ENCODE measurements at regions not wholly inside any gene's neighbourhood (a gene's known extent, or its start where the extent isn't known, plus 50 kb on each side); places are given as distances from the start of the nearest gene placed in this dataset.

DNA sequence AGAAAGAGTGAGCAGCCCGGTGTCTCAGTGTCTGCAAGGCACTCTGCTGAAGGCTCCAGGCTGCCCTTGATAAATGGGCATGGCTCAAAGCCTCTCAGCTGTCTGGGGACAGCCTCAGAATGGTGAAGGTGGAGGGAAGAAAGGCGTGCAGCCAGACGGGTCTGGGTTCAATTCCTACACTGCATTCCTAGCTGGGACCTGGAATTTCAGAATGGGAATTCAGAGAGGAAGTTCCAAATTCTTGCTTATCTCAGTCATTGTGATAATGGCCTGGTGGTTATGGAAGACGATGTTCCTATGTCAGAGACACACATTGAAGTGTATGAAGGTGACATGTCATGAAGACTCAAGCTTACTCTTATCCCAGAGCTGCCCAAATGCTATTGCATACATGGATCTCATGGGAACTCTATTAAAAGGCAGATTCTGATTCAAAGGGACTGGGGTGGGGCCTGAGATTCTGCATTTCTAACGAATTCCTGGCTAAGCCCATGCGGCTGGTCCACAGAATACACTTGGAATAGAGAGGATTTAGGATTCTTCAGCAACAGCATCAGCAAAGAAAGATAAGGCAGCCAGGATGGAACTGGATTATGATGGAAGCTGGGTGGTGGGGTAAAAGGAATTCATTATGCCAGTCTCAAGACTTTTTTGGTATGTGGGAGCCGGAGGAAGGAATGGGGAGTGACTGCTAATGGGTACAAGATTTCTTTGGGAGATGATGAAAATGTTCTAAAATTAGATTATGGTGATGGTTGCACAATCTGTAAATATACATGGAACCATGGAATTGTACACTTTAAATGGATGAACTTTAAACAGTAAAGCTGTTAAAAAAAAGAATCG lies 82.6 kb upstream of the ZMIZ1 start:
- H3K4me3 ChIP-seq (ENCODE audit: low read length) = no peak overlapping the region
- TF ChIP-seq ZNF274 (IDR thresholded peaks at IDR 0.05; ENCODE audit: low read depth, low read length) = no peak

DNA sequence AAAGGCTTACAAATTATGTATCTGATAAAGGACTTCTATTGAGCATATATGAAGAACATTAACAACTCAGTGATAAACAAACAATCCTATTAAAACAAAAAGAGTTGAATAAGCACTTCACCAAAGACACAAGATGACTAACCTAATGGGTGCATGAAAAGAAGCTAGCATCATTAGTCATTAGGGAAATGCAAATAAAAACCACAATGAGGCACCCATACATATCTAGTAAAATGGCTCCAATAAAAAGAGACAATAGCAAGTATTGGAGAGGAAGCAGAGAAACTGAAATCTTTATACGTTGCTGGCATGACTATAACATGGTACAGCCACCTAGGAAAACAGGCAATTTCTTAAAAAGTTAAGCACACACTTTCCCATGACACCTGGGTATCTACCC lies 77.6 kb upstream of the ZMIZ1 start:
- TF ChIP-seq ZNF274 (IDR thresholded peaks at IDR 0.05; ENCODE audit: low read depth, low read length) = no peak
- H3K4me3 ChIP-seq (ENCODE audit: low read length) = no peak overlapping the region

DNA sequence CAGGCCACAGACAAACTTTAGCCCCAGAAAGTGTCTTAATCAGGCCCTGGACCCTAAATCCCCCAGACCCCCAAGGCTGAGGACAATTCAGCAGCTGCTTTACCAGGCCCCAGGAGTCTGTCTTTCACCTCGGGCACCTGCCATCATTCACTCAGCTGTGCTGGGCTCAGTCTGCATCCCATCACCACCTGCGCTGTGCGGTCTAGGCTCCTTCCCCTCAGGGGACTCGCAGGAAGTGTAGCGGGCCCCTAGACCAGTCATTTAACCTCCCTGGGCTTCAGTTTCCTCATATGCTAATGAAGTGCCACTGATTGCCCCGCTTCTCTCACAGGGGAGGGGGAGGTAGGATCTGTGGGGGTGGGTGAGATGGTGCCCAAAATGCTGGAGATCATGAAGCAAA lies 76.4 kb upstream of the ZMIZ1 start:
- TF ChIP-seq ZNF274 (IDR thresholded peaks at IDR 0.05; ENCODE audit: low read depth, low read length) = no peak
- no peak overlapping the region for H3K4me3 ChIP-seq (ENCODE audit: low read length)

DNA sequence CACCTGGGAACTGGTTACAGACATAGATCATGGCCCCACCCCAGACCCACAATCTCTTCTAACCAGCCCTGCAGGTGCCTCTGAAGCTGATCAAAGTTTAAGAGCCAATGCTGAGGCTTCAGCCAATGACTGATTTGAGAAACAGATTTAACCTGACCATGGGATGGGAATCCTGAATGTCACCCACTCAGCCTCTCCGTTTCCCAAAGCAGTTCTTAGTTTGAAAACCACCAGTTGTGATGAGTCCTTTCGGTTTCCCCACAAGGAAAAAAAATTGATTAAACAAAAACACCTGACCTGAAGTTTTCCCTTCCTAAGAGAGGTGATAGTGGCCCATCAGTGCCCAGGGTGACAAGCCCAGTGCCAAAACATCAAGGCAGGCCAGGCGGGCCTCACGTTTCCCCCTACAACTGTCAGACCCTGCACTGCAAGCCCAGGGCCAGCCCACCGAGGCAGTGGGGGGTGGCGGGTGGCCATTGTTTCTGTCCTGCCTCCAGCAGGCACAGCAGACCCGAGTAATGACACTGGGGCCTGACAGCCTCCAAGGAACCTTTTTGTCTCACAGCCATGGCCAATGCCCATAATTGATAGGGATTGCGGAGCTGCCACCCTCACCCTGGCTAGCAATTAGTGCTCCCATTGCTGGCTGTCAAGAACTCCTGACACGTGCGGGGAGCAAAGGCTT lies 75.4 kb upstream of the ZMIZ1 start:
- no peak for TF ChIP-seq ZNF274 (IDR thresholded peaks at IDR 0.05; ENCODE audit: low read depth, low read length)
- H3K4me3 ChIP-seq (ENCODE audit: low read length) = no peak overlapping the region

DNA sequence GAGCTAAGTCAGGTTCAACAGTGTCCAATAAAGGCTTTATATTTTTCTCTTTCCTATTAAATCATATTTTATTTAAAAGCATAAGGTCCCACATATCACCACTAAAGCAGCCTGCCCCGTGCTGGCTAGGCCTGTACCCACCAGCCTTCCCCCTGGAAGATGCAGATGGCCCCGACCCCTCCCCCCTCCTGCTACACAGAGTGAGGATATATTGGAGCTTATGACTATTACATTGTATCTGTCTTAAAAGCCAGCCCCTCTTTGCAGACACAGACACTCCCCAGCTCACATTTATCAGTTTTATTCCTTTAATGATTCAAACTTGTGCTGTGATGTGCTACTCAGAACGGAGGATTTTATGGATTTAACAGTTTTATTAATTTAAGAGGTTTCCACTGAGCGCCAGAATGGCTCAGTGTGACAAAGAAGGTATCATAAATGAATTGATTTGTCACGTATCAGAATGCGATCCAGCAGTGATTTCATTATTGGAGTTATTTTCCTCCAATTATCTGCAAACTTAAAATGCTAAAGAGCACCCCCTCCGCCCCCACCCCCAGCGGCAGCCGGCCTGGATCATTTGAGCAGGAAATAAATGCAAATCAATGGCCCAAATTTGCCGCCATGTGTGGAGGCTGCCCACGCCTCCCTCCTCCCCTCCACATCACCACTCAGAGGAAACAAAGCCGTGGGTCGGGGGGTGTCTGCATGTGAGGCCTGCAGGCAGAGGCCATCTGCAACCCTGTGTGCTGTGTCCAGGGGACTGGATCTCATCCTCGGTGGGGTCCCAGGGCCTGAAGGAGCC lies 72.6 kb upstream of the ZMIZ1 start:
- no peak overlapping the region for H3K4me3 ChIP-seq (ENCODE audit: low read length)
- no peak for TF ChIP-seq ZNF274 (IDR thresholded peaks at IDR 0.05; ENCODE audit: low read depth, low read length)

DNA sequence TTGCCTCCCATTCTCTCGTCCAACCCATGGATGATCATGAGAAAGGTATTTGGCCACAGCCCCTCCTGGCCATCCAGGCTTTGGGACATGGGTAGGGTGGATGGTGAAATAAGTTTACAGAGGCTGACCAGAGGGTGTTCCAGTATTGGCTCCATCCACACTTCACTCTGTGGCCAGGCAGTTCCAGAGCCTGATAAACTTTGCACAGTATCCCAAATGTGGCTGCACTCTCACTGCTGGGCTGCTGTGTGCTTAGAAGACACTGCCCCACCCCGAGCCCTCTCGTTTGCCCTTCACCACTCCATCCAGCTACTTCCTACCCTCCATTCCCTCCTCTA lies 72.0 kb upstream of the ZMIZ1 start:
- no peak overlapping the region for H3K4me3 ChIP-seq (ENCODE audit: low read length)
- TF ChIP-seq ZNF274 (IDR thresholded peaks at IDR 0.05; ENCODE audit: low read depth, low read length) = no peak

DNA sequence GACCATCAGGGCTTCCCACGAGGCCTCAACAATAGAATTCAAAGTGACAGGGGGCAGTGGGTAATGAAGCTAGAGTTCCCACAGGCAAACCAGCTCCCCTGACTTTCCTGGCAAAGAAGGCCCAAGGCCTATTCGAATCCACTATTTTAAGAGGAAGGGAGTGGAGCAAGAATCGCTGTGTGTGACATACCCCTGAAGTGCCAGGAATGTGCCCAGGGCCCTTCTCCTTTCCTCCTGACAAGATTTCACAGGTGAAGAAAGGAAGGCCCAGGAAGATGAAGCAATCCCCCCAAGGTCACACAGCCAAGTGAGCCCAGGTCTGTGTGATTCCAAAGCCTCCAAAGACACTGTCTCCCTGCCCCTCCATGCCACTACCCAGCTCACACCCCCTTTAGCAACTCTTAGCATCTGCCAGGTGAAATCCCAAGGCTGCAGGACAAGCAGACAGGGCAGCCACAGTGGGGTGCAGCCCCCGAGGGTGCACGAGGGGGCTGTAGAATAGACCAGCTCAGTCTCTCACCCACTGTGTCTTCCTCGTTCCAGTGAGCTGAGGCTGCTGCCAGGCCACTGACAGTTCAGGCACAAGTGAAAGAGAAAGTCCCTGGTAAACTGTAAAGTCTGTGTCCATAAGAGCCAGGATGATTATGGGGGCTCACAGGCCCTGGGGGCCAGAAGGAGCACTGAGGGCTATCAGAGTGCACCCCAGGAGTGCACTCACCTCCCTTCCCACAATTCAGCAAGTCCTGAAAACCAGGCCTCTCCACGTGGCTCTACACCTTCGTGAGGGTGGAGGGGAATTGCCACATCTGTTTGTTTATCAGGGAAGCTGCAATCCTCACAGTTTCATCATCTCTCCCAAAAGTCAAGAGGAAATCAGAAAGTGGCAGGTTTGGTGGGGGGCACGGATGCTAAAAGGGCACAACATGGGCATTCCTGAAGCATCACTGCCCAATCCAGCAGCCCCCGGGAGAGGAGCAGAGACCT lies 70.8 kb upstream of the ZMIZ1 start:
- TF ChIP-seq ZNF274 (IDR thresholded peaks at IDR 0.05; ENCODE audit: low read depth, low read length) = no peak
- no peak overlapping the region for H3K4me3 ChIP-seq (ENCODE audit: low read length)

DNA sequence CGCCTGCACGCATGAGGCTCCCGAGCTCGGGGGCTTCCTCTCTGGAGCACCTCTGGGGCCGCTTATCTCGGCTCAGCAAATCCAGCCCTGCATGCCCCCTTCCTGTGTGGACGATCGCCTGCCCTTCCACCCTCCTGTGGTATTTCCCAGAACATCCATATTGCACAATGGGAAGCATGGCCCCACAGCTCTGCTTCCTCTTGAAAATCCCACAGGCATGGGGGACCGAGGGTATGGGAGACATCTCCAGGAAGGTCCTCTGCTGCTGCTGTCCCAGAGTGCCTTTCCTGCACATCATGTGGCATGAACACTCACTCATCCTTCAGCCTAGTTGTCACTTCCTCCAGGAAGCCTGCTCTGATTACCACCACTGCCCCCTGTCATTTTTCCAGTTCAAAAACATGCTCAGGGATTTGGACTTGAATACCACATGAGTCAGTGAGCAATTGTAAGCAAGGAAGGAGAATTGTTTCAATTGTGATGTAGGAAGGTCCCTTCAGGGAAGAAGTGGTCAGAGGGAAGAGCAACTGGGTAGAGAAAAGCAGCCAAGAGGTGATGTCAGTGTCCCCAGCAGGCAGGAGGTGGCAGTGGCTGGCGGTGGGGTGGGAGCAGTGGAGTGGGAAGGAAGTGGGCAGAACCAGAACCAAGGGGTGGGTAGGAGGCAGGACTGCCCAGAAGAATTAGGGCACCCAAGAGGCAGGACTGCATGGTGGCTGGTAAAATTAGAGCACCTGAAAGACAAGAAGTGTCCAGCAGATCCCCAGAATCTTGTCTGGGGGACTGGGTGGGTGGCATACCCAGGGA lies 67.5 kb upstream of the ZMIZ1 start:
- TF ChIP-seq ZNF274 (IDR thresholded peaks at IDR 0.05; ENCODE audit: low read depth, low read length) = no peak
- no peak overlapping the region for H3K4me3 ChIP-seq (ENCODE audit: low read length)

DNA sequence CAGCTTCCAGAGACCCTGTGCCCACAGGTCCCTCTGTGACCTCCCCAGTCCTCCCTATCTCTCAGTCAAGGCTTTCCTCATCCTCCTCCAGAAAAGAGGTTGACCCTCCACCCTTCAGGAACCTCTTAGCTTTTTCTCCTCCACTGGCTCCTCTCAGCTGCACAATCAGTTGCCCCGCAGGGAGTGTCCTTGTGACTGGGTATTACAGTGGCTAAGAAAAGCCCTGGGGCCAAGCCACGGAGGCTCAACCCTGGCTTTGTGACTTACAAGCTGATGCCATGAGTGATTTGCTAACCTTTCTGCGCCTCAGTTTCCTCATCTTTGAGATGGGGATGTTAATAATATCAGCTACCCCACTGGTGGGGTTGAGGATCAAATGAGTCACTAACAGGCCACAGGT lies 66.4 kb upstream of the ZMIZ1 start:
- no peak for TF ChIP-seq ZNF274 (IDR thresholded peaks at IDR 0.05; ENCODE audit: low read depth, low read length)
- no peak overlapping the region for H3K4me3 ChIP-seq (ENCODE audit: low read length)

DNA sequence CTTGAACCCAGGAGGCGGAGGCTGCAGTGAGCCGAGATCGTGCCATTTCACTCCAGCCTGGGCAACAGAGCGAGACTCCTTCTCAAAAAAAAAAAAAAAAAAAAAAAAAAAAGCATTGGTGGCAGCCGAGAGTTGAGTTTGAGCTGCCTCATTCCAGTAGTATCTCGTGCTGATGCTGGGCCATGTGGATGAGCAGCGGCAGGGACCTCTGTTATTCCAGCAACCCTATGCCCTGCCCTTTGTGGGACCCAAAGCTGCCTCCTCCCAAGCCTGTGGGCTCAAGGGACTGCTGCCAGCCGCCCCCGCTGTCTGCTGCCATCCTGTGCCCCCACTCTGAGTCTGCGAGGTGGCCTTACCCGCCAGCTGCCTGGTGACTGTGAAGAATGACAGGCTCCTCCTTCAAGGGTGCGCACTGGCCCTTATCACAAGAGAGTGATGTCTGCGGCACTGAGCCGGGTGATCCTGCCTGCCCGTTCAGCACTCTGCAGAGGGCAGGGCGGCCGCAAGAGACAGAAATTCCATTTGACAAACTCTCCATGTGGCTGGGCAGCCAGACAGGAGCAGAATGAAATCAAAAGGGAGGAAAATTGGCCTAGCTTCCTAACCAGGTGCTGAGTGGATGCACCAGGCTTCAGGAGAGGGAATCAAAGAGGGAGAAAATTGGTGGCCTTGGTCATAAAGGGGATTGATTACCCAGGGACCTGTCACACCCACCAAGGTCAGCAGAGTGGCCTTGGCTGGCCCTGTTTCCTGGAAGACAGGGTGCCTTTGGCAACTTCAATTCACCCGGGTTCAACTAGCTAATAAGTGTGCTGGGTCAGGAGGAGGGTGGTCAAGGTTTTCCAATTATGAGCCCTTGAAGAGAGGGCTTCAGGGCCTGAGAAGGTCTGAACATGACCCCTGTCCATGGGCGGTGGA lies 65.3 kb upstream of the ZMIZ1 start:
- H3K4me3 ChIP-seq (ENCODE audit: low read length) = no peak overlapping the region
- TF ChIP-seq ZNF274 (IDR thresholded peaks at IDR 0.05; ENCODE audit: low read depth, low read length) = no peak

DNA sequence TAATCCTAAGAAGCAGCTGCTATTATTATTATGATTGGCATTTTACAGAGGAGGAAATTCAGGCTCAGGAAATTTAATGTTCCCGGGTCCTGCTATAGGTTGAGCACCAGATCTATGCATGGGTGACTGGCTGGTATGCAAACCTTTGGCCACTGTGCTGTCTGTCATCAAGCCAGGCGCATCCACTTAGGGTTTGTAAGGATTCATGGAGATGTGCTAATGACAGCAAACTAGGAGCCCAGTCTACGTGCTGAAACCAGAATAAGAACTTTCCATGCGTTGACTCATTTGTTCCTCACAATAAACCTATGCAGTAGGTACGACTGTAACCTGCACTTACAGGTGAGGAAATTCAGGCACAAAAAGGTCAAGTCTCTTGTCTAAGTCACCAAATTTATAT lies 64.5 kb upstream of the ZMIZ1 start:
- TF ChIP-seq ZNF274 (IDR thresholded peaks at IDR 0.05; ENCODE audit: low read depth, low read length) = no peak
- no peak overlapping the region for H3K4me3 ChIP-seq (ENCODE audit: low read length)

Measured in GM08714 (cell line).